ENCODE measurements at regions not wholly inside any gene's neighbourhood (a gene's known extent, or its start where the extent isn't known, plus 50 kb on each side); places are given as distances from the start of the nearest gene placed in this dataset.

- no peak for DNase-seq (ENCODE audit: low read depth)
- in situ Hi-C loops (cut with HindIII; ENCODE audit: low sequenced_read_pairs), result no loop called here
- TF ChIP-seq CTCF (IDR thresholded peaks at IDR 0.05; ENCODE audit: low read depth, low read length, missing control alignments), result no peak
- no peak overlapping the region for H3K4me3 ChIP-seq (ENCODE audit: low read depth, low read length)
These were observed 52.5 kb downstream of the EPRS1 start for GRCh38 chr1:219993554-219994433.

- TF ChIP-seq CTCF (IDR thresholded peaks at IDR 0.05; ENCODE audit: low read depth, low read length, missing control alignments), result no peak
- no peak for DNase-seq (ENCODE audit: low read depth)
- in situ Hi-C loops (cut with HindIII; ENCODE audit: low sequenced_read_pairs), result no loop called here
- no peak overlapping the region for H3K4me3 ChIP-seq (ENCODE audit: low read depth, low read length)
These were observed 54.4 kb downstream of the EPRS1 start for GRCh38 chr1:219991919-219992318.

- no peak for TF ChIP-seq CTCF (IDR thresholded peaks at IDR 0.05; ENCODE audit: low read depth, low read length, missing control alignments)
- H3K4me3 ChIP-seq (ENCODE audit: low read depth, low read length), result no peak overlapping the region
- no peak for DNase-seq (ENCODE audit: low read depth)
- in situ Hi-C loops (cut with HindIII; ENCODE audit: low sequenced_read_pairs), result no loop called here
These were observed 54.8 kb downstream of the EPRS1 start for GRCh38 chr1:219991511-219991810.

GRCh38 chr1:219990782-219991510 is 55.4 kb downstream of the EPRS1 start:
- no peak overlapping the region for H3K4me3 ChIP-seq (ENCODE audit: low read depth, low read length)
- TF ChIP-seq CTCF (IDR thresholded peaks at IDR 0.05; ENCODE audit: low read depth, low read length, missing control alignments), result peak; percentile 56
- in situ Hi-C loops (cut with HindIII; ENCODE audit: low sequenced_read_pairs), result no loop called here
- DNase-seq (ENCODE audit: low read depth), result peak; percentile 27

- DNase-seq (ENCODE audit: low read depth), result no peak
- H3K4me3 ChIP-seq (ENCODE audit: low read depth, low read length), result no peak overlapping the region
- TF ChIP-seq CTCF (IDR thresholded peaks at IDR 0.05; ENCODE audit: low read depth, low read length, missing control alignments), result no peak
- in situ Hi-C loops (cut with HindIII; ENCODE audit: low sequenced_read_pairs), result no loop called here
These were observed 56.5 kb downstream of the EPRS1 start for GRCh38 chr1:219989766-219990165.

GRCh38 chr1:219988818-219989217 is 57.5 kb downstream of the EPRS1 start:
- no peak overlapping the region for H3K4me3 ChIP-seq (ENCODE audit: low read depth, low read length)
- no peak for DNase-seq (ENCODE audit: low read depth)
- TF ChIP-seq CTCF (IDR thresholded peaks at IDR 0.05; ENCODE audit: low read depth, low read length, missing control alignments), result no peak
- in situ Hi-C loops (cut with HindIII; ENCODE audit: low sequenced_read_pairs), result no loop called here

Data from astrocyte of the cerebellum (primary cell).